AG08396 (cell line): ENCODE measurements at regions not wholly inside any gene's neighbourhood (a gene's known extent, or its start where the extent isn't known, plus 50 kb on each side); places are given as distances from the start of the nearest gene placed in this dataset.

Source experiments
- DNase-seq: peaks from one replicate; pipeline ENCODE4 v3.0.0; 2012; ENCODE audit warnings: low spot score, mixed read lengths

- DNase-seq: peak; percentile 39
Observed at GRCh38 chr16:74169687-74170376, 126.8 kb upstream of the PSMD7 start.

DNA sequence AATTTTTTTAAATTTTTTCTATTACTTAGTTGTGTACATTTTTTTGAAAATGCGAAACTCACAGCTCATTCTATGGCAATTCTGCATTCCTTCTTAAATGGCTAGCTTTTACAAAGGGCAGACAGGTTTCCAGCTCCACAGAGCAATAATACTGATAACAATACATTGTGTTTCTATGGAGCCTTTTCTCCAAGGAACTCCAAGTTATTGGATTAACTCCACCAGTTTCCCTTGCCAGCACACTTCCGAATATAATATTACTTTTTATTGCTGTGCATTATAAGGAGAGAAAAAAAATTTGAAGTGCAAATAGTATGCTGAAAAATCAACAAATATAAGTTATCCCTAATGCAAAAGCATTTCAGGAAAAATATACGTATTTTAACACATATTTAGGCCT, 127.5 kb upstream of the PSMD7 start:
- no peak for DNase-seq

- DNase-seq: no peak
Observed at GRCh38 chr16:74168445-74168844, 128.2 kb upstream of the PSMD7 start.

DNA sequence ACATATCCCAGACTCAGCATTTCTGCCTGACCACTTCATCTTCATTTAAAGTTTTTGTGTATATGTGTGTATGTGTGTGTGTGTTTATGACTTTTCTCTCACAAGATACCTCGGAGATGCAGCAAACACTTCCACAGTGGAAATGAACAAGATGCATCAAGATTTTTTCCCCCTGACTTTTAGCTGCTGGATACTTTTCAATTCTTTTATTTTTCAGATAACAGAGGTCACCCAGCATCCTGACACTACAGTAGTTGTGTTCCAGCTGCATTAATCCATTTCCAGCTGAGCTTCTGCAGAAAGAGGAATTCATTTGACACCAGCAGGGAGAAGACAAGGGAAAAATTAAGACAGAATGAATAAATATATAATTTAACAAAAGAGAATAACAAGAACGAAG, 130.2 kb upstream of the PSMD7 start:
- no peak for DNase-seq

DNA sequence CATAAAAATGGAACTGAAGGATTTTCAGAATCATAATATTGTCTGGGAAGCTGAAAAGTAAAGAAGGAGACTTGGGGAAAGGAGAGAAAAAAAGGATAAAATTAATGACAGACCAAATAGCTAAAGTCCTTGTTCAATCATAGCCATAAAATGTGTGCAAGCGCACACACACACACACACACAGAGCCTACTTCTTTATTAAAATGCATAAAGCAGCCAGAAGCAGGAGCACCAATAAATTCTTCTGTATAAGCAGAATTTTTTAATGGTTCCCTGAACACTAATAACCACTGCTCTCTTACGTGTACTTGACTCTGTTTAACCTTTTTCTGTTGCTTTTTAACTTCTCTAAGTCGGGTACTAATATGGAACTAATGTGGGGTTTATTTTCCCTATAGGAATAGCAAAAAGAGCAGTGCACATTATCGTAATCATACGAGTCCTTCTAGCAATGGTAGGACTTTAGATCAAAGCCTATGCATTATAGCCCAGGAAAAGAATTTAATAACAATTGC, 131.0 kb upstream of the PSMD7 start:
- no peak for DNase-seq

DNA sequence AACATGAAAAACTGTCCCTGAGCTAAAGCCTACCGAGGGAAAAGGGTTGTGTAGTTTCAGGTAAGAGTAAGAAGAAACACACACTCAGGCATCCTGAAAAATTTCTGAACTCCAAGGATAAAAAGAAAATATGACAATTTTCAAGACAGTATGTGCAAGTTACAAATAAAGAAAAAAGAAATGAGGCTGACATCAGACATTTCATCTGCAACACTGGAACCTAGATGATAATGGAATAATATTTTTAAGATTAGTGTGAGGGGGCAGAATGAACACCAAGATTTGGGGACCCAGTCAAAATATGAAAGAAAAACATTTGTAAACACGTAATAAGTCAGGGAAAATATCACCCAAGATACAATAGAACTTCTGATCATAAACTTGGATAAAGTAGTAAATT, 135.9 kb upstream of the PSMD7 start:
- no peak for DNase-seq

DNA sequence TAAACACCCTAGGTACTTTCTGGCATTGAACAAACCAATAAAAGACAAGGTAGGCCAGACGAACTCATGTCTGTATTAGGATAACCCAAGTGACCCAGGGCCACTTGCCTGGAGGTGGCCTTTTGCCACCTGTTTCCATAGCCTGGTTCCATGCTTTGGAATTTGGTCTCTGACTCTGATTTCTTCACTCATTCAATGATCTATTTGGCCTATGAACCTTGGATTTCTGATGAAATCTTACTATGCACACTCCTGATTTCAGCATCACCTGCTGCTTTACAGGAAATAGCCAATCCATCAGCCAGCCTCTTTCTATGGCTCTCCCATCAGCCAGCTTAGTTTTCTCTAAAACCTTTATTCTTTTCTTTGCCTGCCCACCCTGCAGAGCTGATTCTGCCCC, 142.8 kb upstream of the PSMD7 start:
- no peak for DNase-seq

GRCh38 chr16:74146643-74147042, 150.0 kb upstream of the PSMD7 start:
- DNase-seq: no peak

- DNase-seq: no peak
Observed at GRCh38 chr16:74143171-74143570, 153.4 kb upstream of the PSMD7 start.

DNA sequence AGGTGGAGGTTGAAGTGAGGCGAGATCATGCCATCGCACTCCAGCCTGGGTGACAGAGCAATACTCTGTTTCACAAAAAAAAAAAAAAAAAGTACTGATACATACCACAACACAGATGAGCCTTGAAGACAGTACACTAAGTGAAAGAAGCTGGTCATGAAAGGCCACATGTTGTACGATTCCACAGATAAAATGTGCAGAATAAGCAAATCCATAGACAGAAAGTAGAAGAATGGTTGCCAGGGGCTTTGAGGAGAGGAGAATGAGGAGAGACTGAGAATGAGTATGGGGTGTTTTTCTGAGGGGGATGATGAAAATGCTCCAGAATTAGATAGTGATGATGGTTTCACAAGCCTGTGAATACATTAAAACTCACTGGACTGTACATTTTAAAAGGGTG, 155.6 kb upstream of the PSMD7 start:
- no peak for DNase-seq

GRCh38 chr16:74140557-74140956, 156.1 kb upstream of the PSMD7 start:
- no peak for DNase-seq

DNA sequence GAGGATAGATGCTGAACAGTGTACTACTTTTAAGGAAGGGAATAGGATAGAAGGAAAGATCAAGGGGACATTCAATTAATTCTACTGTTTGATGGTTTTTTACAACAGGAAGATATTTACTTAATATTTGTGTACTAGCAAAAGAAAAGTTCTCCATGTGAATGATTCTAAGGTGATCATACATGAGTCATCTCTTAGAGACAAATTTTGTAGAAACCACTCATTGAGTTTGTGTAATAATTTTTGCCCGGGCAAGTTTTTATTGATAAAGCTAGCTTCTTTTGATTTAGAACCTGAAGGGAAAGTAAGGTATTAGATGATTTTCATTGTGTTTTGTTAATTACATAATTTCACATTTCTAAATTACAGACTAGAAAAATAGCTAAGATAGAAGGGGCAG, 172.8 kb upstream of the PSMD7 start:
- no peak for DNase-seq

- no peak for DNase-seq
Observed at GRCh38 chr16:74123195-74123594, 173.4 kb upstream of the PSMD7 start.

- no peak for DNase-seq
Observed at GRCh38 chr16:74117798-74118197, 178.8 kb upstream of the PSMD7 start.

- DNase-seq: no peak
Observed at GRCh38 chr16:74113545-74113944, 183.1 kb upstream of the PSMD7 start.

- DNase-seq: no peak
Observed at GRCh38 chr16:74111456-74111982, 185.1 kb upstream of the PSMD7 start.

GRCh38 chr16:74107795-74108610, 188.6 kb upstream of the PSMD7 start:
- DNase-seq: no peak

- no peak for DNase-seq
Observed at GRCh38 chr16:74104022-74104421, 192.6 kb upstream of the PSMD7 start.

DNA sequence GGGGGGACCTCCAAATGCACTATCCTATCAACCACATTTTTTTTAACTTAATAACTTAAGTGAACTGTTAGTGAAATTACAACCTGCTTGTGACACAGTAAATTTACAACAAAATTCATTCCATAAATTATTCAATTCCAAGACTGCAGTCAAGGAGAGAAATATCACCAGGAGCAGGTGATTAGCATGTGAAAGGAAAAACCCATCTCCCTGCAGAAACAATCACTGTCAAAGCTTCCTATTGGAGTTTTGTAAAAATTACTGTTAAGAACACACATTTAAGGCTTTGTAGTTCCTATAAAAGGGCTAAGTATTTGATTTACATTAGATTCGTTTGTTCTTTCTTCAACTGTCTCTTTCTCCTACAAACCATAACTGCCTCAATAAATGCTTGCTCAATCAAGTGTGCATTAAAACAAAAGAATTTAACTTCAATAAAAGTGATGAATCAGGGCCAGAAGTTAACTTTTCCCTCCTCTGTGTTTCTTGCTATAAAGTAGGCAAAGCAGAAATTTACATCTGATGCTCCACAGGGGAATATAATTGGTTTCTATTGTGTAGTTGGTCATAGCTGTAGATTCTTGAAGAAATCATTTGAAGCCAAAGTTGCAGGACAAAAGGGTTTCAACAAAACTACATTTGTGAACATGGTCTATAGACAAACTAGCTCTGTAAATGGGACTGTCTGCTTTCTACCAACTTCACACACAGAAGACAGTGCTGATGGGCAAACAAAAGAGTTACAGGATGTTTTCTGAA, 195.1 kb upstream of the PSMD7 start:
- DNase-seq: no peak

GRCh38 chr16:74100395-74101326, 196.0 kb upstream of the PSMD7 start:
- no peak for DNase-seq

DNA sequence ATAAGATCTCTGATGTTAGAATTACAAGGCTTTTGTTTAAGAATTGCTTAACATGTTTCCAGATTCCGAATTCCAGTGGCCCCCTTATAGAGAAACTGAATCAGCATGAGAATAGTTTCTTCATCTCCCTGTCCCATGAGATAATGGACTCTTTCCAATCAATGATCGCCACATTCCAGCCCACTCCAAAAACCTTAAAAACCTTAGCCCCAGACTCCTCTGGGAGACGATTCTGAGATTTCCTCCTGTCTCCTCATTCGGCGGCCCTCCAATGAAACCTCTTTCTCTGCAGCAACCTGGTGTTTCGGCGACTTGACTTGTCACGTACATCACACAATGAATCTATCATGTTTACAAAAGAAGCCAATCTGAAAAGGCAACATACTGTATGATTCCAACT, 197.1 kb upstream of the PSMD7 start:
- no peak for DNase-seq
